ENCODE measurements at regions not wholly inside any gene's neighbourhood (a gene's known extent, or its start where the extent isn't known, plus 50 kb on each side); places are given as distances from the start of the nearest gene placed in this dataset.
A peak's percentile ranks its signal among the peaks of the same experiment; 100 is the strongest.

- peak; percentile 46 for TF ChIP-seq CTCF (IDR thresholded peaks at IDR 0.05; ENCODE audit: insufficient read depth, low read length)
- TF ChIP-seq GABPA (IDR thresholded peaks at IDR 0.05; ENCODE audit: low read depth) = no peak
- no peak for TF ChIP-seq POLR2AphosphoS5 (IDR thresholded peaks at IDR 0.05; ENCODE audit: low read depth)
- TF ChIP-seq, protein P1, sequence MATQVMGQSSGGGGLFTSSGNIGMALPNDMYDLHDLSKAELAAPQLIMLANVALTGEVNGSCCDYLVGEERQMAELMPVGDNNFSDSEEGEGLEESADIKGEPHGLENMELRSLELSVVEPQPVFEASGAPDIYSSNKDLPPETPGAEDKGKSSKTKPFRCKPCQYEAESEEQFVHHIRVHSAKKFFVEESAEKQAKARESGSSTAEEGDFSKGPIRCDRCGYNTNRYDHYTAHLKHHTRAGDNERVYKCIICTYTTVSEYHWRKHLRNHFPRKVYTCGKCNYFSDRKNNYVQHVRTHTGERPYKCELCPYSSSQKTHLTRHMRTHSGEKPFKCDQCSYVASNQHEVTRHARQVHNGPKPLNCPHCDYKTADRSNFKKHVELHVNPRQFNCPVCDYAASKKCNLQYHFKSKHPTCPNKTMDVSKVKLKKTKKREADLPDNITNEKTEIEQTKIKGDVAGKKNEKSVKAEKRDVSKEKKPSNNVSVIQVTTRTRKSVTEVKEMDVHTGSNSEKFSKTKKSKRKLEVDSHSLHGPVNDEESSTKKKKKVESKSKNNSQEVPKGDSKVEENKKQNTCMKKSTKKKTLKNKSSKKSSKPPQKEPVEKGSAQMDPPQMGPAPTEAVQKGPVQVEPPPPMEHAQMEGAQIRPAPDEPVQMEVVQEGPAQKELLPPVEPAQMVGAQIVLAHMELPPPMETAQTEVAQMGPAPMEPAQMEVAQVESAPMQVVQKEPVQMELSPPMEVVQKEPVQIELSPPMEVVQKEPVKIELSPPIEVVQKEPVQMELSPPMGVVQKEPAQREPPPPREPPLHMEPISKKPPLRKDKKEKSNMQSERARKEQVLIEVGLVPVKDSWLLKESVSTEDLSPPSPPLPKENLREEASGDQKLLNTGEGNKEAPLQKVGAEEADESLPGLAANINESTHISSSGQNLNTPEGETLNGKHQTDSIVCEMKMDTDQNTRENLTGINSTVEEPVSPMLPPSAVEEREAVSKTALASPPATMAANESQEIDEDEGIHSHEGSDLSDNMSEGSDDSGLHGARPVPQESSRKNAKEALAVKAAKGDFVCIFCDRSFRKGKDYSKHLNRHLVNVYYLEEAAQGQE (IDR thresholded peaks at IDR 0.05; ENCODE audit: insufficient replicate concordance, low read depth) = no peak
These were observed 550.2 kb upstream of the SETBP1 start for GRCh38 chr18:44130376-44130942.

Data from HL-60 (cell line).